Urinary bladder (tissue), 3 donors: ENCODE measurements at regions not wholly inside any gene's neighbourhood (a gene's known extent, or its start where the extent isn't known, plus 50 kb on each side); places are given as distances from the start of the nearest gene placed in this dataset.

ENCODE experiments used
- DNase-seq: peaks from one replicate; pipeline ENCODE4 v3.0.0-alpha.2; 2015; ENCODE audit errors: extremely low spot score
- H3K27ac ChIP-seq: one replicate; pipeline ENCODE4 v1.5.1; 2013; ENCODE audit warnings: low read depth, mild to moderate bottlenecking, moderate library complexity
- H3K36me3 ChIP-seq: one replicate; pipeline ENCODE4 v1.6.1; 2013; ENCODE audit warnings: mild to moderate bottlenecking, moderate library complexity; ENCODE audit not compliant: insufficient read depth
- H3K4me1 ChIP-seq: one replicate; pipeline ENCODE4 v1.6.1; 2013; ENCODE audit warnings: mild to moderate bottlenecking, moderate library complexity; ENCODE audit not compliant: insufficient read depth
- H3K4me3 ChIP-seq: one replicate; pipeline ENCODE4 v1.5.1; 2013; ENCODE audit warnings: low read depth, low read length
- WGBS: extraction: QIAGEN DNeasy Blood & Tissue Kit; methylation state at CpG from one replicate; pipeline ENCODE4 v1.1.7; 2013; 5-methylcytosine and 5-hydroxymethylcytosine counted together
- donor health status: healthy with polysubstance abuse.
- donor health status: healthy.

- Histone ChIP-seq H3K4me3 (no peak overlapping the region), H3K27ac (no peak overlapping the region), H3K36me3 (no peaks in the 10 kb centered on the region), H3K4me1 (no peaks in the 10 kb centered on the region)
- WGBS = 53% methylated on average over 10 of the region's 10 CpGs
- DNase-seq = no peak
Measured at GRCh38 chrX:39653691-39654090, 444.1 kb downstream of the BCOR start.

- no peak for DNase-seq
- no peak overlapping the region for H3K27ac ChIP-seq
- no peak overlapping the region for H3K4me3 ChIP-seq
- no peaks in the 10 kb centered on the region for H3K36me3 ChIP-seq
- H3K4me1 ChIP-seq = no peaks in the 10 kb centered on the region
- WGBS = 89% methylated on average over 16 of the region's 16 CpGs
Measured at GRCh38 chrX:39654183-39654925, 443.4 kb downstream of the BCOR start.

DNA sequence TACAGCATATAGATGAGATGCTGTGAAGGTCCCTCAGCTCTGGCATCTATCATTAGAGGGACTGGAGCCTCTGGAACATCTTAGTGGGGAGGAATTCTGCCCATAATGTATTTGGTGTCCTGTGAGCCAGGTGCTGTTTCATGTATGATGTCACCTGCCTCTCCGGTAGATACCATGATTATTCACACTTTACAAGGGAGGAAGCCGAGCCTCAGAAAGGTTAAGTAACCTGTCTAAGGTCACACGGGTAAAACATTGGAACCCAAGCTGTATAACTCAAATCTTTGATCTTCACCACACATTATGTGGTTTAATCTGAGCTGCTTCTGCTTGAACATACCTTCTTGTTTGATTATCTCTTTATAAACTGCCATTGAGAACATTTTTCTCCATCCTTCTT, 442.8 kb downstream of the BCOR start:
- DNase-seq = no peak
- WGBS = 88% methylated on average over 3 of the region's 3 CpGs
- no peak overlapping the region for H3K27ac ChIP-seq

DNA sequence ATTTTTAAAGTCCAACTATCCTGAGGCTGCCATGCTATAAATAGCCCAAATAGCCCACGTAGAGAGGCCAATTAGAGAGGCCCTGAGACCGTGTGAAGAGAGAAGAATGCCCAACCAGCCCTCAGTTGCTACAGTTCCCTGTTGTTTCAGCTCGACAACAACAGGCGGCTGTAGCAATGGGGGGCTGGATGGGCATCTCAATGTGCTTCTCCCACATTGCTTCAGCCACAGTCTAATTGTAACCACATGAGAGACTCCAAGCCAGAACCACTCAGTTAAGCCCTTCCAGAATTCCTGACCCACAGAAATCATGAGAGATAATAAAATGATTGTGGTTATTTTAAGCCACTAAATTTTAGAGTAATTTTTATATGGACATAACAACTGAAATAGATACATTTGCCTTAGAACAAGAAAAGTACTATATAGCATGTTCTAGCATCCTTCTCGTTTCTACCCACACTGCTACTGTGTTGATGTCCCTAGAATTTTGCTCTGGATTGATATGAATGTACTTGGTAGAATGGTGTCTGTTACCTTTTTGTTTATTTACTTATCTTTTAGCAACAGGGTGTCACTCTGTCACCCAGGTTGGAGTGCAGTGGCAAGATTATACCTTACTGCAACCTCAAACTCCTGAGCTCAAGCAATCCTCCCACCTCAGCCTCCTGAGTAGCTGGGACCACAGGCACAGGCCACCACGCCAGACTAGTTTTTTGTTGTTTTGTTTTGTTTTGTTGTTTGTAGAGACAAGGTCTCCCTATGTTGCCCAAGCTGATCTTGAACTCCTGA, 436.4 kb downstream of the BCOR start:
- no peak overlapping the region for H3K4me3 ChIP-seq

More for the DNA sequence above, 442.8 kb downstream of the BCOR start:
- H3K4me1 ChIP-seq = no peaks in the 10 kb centered on the region
- H3K36me3 ChIP-seq = no peaks in the 10 kb centered on the region
- H3K4me3 ChIP-seq = no peak overlapping the region

GRCh38 chrX:39665830-39666518, 431.8 kb downstream of the BCOR start:
- H3K36me3 ChIP-seq = no peaks in the 10 kb centered on the region
- H3K27ac ChIP-seq = no peak overlapping the region
- H3K4me3 ChIP-seq = no peak overlapping the region
- DNase-seq = no peak
- H3K4me1 ChIP-seq = no peaks in the 10 kb centered on the region
- 81% methylated on average over 3 of the region's 3 CpGs for WGBS

More for the DNA sequence above, 436.4 kb downstream of the BCOR start:
- Histone ChIP-seq H3K27ac (no peak overlapping the region), H3K4me1 (no peaks in the 10 kb centered on the region), H3K36me3 (no peaks in the 10 kb centered on the region)
- no peak for DNase-seq
- WGBS = 88% methylated on average over 6 of the region's 6 CpGs

DNA sequence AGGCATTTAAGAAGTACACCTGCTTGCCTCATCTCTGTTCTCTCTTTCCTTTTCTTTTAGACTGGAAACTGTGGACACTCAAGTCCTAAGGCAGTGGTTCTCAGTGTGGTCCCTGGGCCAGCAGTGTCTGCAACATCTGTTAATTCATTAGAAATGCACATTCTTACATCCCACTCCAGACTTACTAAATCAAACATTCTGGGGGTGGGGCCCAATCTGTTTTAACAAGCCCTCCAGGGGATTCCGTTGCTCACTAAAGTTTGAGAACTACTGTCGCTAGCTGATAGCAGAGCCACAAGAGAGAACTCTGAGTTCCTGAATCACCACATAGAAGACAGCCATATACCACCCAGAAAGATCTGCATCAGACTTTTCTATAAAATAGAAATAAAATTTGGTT, 430.6 kb downstream of the BCOR start:
- H3K27ac ChIP-seq = no peak overlapping the region
- no peak for DNase-seq
- 67% methylated on average over 2 of the region's 2 CpGs for WGBS
- no peaks in the 10 kb centered on the region for H3K4me1 ChIP-seq
- H3K4me3 ChIP-seq = no peak overlapping the region
- no peaks in the 10 kb centered on the region for H3K36me3 ChIP-seq

DNA sequence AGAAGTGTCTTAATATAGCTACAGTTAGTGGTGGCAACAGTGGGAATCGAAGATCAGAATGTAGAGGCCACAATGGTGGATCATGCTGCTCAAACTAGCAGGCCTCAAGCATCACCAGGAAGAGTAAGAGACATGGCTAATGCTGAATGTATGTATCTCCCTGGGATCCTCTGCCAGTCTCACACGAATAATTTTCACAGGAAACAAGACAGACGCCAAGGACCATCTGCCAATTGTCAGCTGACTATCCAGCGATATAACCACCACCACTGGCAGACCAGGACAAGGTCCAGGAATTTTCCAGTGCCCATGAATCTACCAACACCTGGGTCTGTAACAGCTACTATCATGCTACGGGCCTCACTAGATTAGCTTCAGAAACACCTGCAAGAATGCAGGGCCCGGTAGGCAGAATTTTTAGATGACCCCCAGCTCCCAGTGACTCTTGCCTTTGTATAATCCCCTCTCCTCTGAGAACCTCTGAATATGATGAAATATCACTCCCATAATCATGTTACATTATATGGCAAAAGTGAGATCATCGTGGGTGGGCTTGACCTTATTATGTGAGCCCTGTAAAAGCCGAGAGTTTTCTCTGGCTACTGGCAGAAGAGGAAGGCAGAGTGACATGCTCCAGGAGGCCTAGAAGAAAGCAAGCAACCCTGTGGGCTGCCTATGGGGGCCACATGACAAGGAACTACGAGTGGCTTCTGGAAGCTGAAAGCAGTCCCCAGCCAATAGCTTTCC, 429.8 kb downstream of the BCOR start:
- DNase-seq = no peak
- Histone ChIP-seq H3K4me3 (no peak overlapping the region), H3K27ac (no peak overlapping the region), H3K4me1 (no peaks in the 10 kb centered on the region), H3K36me3 (no peaks in the 10 kb centered on the region)
- 77% methylated on average over 9 of the region's 9 CpGs for WGBS

DNA sequence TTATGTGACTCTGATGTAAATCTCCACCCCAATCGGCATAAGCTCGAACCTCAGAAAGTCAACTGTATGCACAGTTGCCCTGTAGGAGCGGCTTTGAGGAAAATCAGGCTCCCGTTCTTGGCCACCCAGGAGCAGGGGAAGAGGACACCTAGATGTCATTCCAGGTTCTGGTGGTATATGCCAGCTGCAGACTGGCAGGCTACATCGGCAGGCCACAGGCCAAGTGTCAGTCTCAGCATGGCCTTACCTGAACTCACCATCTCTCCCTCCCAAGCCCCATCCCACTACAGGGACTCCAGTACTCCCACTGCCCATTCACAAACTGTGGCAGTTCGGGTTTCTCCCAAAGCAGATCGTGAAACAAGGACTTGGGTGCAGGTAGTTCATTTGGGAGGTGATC, 428.1 kb downstream of the BCOR start:
- H3K4me3 ChIP-seq = no peak overlapping the region
- 92% methylated on average over 7 of the region's 7 CpGs for WGBS
- H3K27ac ChIP-seq = no peak overlapping the region
- DNase-seq = no peak
- no peaks in the 10 kb centered on the region for H3K4me1 ChIP-seq
- no peaks in the 10 kb centered on the region for H3K36me3 ChIP-seq

DNA sequence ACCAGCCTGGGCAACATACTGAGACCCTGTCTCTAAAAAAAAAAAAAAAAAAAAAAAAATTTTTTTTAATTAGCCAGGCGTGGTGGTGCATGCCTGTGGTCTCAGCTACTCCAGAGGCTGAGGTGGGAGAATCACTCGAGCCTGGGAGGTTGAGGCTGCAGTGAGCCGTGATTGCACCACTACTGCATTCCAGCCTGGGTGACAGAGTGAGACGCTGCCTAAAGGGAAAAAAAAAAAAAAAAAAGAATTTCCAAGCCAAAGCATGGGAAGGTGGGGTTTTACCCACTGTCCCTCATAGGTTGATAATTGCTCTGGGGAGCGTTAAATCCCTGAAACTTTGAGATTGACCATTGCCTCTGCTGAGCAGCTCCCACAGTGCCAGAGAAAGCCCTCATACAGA, 427.5 kb downstream of the BCOR start:
- WGBS = 84% methylated on average over 5 of the region's 5 CpGs
- Histone ChIP-seq H3K36me3 (no peaks in the 10 kb centered on the region), H3K4me1 (no peaks in the 10 kb centered on the region), H3K27ac (no peak overlapping the region), H3K4me3 (no peak overlapping the region)
- DNase-seq = no peak

DNA sequence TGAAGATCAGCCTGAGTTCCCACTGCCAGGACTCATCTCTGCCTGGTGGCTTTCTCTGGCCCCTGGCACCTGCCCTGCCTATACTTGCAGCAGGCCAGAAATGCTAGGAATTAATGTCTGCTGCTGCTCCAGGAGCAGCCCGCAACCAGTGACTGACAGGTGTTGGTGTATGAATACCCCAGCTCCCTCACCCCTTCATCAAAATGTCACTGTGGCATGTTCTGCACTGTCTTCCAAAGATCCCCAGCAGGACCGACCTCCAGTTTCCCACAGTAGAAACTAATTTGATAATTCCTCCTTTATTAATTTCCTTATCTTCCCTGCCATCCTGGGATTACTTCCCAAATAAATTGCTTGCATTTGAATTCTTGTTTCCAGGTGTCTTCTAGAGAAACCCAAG, 425.4 kb downstream of the BCOR start:
- DNase-seq = no peak
- WGBS = 98% methylated on average over 2 of the region's 2 CpGs
- no peaks in the 10 kb centered on the region for H3K4me1 ChIP-seq
- H3K27ac ChIP-seq = no peak overlapping the region
- H3K4me3 ChIP-seq = no peak overlapping the region
- no peaks in the 10 kb centered on the region for H3K36me3 ChIP-seq

- Histone ChIP-seq H3K27ac (no peak overlapping the region), H3K4me3 (no peak overlapping the region), H3K4me1 (no peaks in the 10 kb centered on the region), H3K36me3 (no peaks in the 10 kb centered on the region)
- WGBS = 89% methylated on average over 5 of the region's 5 CpGs
- DNase-seq = no peak
Measured at GRCh38 chrX:39674490-39675161, 423.1 kb downstream of the BCOR start.

- Histone ChIP-seq H3K4me1 (no peaks in the 10 kb centered on the region), H3K27ac (no peak overlapping the region), H3K4me3 (no peak overlapping the region), H3K36me3 (no peaks in the 10 kb centered on the region)
- DNase-seq = no peak
- 86% methylated on average over 6 of the region's 6 CpGs for WGBS
Measured at GRCh38 chrX:39675162-39675553, 422.6 kb downstream of the BCOR start.

GRCh38 chrX:39675619-39676018, 422.1 kb downstream of the BCOR start:
- H3K27ac ChIP-seq = no peak overlapping the region
- H3K36me3 ChIP-seq = no peaks in the 10 kb centered on the region
- DNase-seq = no peak
- H3K4me1 ChIP-seq = no peaks in the 10 kb centered on the region
- WGBS = 47% methylated on average over 2 of the region's 2 CpGs
- no peak overlapping the region for H3K4me3 ChIP-seq
